IPS DF 6.9 (cell line): ENCODE measurements at regions not wholly inside any gene's neighbourhood (a gene's known extent, or its start where the extent isn't known, plus 50 kb on each side); places are given as distances from the start of the nearest gene placed in this dataset.
"Not testable (repeated sequence)": the region's sequence is repeated elsewhere in the genome, so short reads cannot be mapped to it uniquely, and the experiment has no call there.

Experiments
- DNase-seq: peaks from one replicate; pipeline ENCODE4 v3.0.0-alpha.2; 2013; ENCODE audit warnings: low read depth, low spot score
- H3K27ac ChIP-seq: one replicate; pipeline ENCODE4 v1.5.1; 2013; ENCODE audit warnings: low read length, control low read depth
- H3K27me3 ChIP-seq: 2 replicates; pipeline ENCODE4 v1.6.1; 2013; ENCODE audit warnings: mild to moderate bottlenecking, low read length; ENCODE audit not compliant: control insufficient read depth, insufficient read depth
- H3K36me3 ChIP-seq: 2 replicates; pipeline ENCODE4 v1.6.1; 2013; ENCODE audit warnings: low read length; ENCODE audit not compliant: control insufficient read depth, insufficient read depth
- H3K4me1 ChIP-seq: 2 replicates; pipeline ENCODE4 v1.6.1; 2013; ENCODE audit warnings: low read length; ENCODE audit not compliant: control insufficient read depth, insufficient read depth
- H3K4me3 ChIP-seq: 2 replicates; pipeline ENCODE4 v1.5.1; 2013; ENCODE audit warnings: mild to moderate bottlenecking, low read length
- H3K9me3 ChIP-seq: 2 replicates; pipeline ENCODE4 v1.6.1; 2013; ENCODE audit warnings: low read length, inconsistent platforms; ENCODE audit not compliant: control insufficient read depth, insufficient read depth
- WGBS: extraction: QIAGEN DNeasy Blood & Tissue Kit; methylation state at CpG from one replicate; pipeline ENCODE4 v1.1.7; 2013; ENCODE audit warnings: mixed read lengths, missing lambda C conversion rate; ENCODE audit not compliant: insufficient read length, insufficient coverage; 5-methylcytosine and 5-hydroxymethylcytosine counted together

- no peaks in the 10 kb centered on the region for H3K9me3 ChIP-seq
- no peak overlapping the region for H3K27ac ChIP-seq
- no peak overlapping the region for H3K4me3 ChIP-seq
- no CpG with 5 or more reads among the region's 1 CpG for WGBS
- DNase-seq, result no peak
- H3K27me3 ChIP-seq, result no peaks in the 10 kb centered on the region
- no peaks in the 10 kb centered on the region for H3K36me3 ChIP-seq
- H3K4me1 ChIP-seq, result no peaks in the 10 kb centered on the region; the same call in 1 of the 2 replicates
Measured at GRCh38 chr21:15614766-15615165, 115.0 kb upstream of the USP25 start.

DNA sequence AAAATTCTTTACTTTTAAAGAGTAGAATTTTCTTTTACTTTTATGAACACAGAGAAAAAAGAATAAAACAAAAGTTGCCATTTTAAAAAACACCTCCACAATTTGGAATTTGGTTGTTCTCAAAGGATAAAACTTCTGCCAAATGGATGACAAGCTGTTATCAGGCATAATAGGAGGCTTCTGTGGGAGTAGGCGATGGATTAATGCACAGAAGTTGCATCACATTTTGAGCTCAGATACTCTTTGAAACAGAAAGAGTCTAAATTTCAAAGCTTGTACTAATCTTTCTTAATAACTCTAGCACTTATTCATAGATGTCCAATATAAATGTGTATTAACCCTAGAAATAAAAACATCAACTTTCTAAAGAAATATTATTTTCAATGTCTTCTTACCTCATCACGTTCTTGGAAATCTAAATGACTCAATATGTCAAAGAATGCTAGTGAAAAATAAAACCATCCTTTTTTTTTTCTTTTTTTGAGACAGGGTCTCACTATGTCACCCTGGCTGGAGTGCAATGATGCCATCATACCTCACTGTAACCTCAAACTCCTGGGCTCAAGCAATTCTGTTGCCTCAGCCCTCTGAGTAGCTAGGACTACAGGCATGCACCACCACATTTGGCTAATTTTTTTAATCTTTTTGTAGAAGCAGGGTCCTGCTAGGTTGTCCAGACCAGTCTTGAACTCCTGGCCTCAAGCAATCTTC, 112.8 kb upstream of the USP25 start:
- DNase-seq, result no peak
- WGBS, result no CpG with 5 or more reads among the region's 2 CpGs

GRCh38 chr21:15617964-15618363, 111.8 kb upstream of the USP25 start:
- Histone ChIP-seq H3K27me3 (no peaks in the 10 kb centered on the region), H3K36me3 (no peaks in the 10 kb centered on the region), H3K9me3 (no peaks in the 10 kb centered on the region), H3K4me1 (no peaks in the 10 kb centered on the region; the same call in 1 of the 2 replicates), H3K4me3 (no peak overlapping the region), H3K27ac (no peak overlapping the region)
- WGBS, result no CpG with 5 or more reads among the region's 3 CpGs
- no peak for DNase-seq

More for the DNA sequence above, 112.8 kb upstream of the USP25 start:
- no peaks in the 10 kb centered on the region; the same call in 1 of the 2 replicates for H3K4me1 ChIP-seq
- H3K4me3 ChIP-seq, result no peak overlapping the region
- no peaks in the 10 kb centered on the region for H3K27me3 ChIP-seq
- H3K27ac ChIP-seq, result no peak overlapping the region
- H3K36me3 ChIP-seq, result no peaks in the 10 kb centered on the region
- no peaks in the 10 kb centered on the region for H3K9me3 ChIP-seq

DNA sequence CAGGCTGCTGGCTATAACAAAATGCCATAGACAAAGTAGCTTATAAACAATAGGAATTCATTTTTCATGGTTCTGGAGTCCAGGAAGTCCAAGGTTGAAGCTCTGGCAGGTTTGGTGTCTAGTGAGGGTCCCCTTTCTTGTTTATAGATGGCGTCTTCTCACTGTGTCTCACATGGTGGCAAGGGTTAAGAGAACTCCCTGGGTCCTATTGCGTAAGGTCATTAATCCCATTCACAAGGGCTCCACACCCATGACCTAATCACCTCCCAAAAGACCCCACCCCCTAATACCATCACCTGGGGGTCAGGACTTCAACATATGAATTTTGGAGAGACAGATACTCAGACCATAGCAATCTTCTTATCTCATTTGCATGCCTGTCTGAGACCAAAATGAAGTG, 108.9 kb upstream of the USP25 start:
- DNase-seq, result no peak
- Histone ChIP-seq H3K9me3 (no peaks in the 10 kb centered on the region), H3K4me3 (no peak overlapping the region), H3K36me3 (no peaks in the 10 kb centered on the region), H3K27ac (no peak overlapping the region), H3K4me1 (no peaks in the 10 kb centered on the region; the same call in 1 of the 2 replicates), H3K27me3 (no peaks in the 10 kb centered on the region)
- WGBS, result no CpG with 5 or more reads among the region's 2 CpGs

GRCh38 chr21:15624646-15625045, 105.1 kb upstream of the USP25 start:
- no peak overlapping the region for H3K27ac ChIP-seq
- H3K4me1 ChIP-seq, result peaks cover 1% of the 10 kb centered on the region; the same call in 1 of the 2 replicates
- no CpG with 5 or more reads among the region's 2 CpGs for WGBS

GRCh38 chr21:15625363-15625762, 104.4 kb upstream of the USP25 start:
- no peaks in the 10 kb centered on the region for H3K9me3 ChIP-seq

More at GRCh38 chr21:15624646-15625045, 105.1 kb upstream of the USP25 start:
- no peak overlapping the region for H3K4me3 ChIP-seq
- DNase-seq, result no peak
- no peaks in the 10 kb centered on the region for H3K27me3 ChIP-seq
- H3K9me3 ChIP-seq, result no peaks in the 10 kb centered on the region
- H3K36me3 ChIP-seq, result no peaks in the 10 kb centered on the region

GRCh38 chr21:15626031-15626430, 103.8 kb upstream of the USP25 start:
- H3K4me3 ChIP-seq, result no peak overlapping the region
- H3K4me1 ChIP-seq, result peaks cover 1% of the 10 kb centered on the region; the same call in 1 of the 2 replicates
- H3K9me3 ChIP-seq, result no peaks in the 10 kb centered on the region

More at GRCh38 chr21:15625363-15625762, 104.4 kb upstream of the USP25 start:
- no peak for DNase-seq
- peaks cover 1% of the 10 kb centered on the region; the same call in 1 of the 2 replicates for H3K4me1 ChIP-seq
- no peaks in the 10 kb centered on the region for H3K27me3 ChIP-seq
- H3K4me3 ChIP-seq, result no peak overlapping the region
- no CpG with 5 or more reads among the region's 3 CpGs for WGBS
- no peaks in the 10 kb centered on the region for H3K36me3 ChIP-seq
- no peak overlapping the region for H3K27ac ChIP-seq

DNA sequence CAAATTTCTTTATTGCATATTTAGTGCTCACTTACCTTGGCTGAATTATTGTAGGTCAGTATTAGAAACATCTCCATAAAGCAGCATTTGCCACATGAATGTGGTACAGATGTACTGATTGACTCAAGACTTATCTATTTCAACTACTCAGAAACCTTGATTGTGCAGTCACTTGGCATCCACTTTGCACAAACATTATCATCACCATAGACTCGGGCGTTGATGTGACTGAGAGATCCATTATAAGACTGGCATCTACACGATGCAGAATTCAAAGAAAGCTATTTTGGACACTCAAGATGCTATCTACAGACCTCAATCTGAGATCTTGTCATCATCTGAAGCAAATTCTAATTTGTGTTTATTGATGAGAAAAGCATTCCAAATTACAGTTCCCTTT, 102.8 kb upstream of the USP25 start:
- DNase-seq, result no peak
- no peaks in the 10 kb centered on the region for H3K9me3 ChIP-seq
- peaks cover 1% of the 10 kb centered on the region; the same call in 1 of the 2 replicates for H3K4me1 ChIP-seq
- H3K27me3 ChIP-seq, result no peaks in the 10 kb centered on the region
- H3K36me3 ChIP-seq, result no peaks in the 10 kb centered on the region
- H3K4me3 ChIP-seq, result no peak overlapping the region
- no CpG with 5 or more reads among the region's 3 CpGs for WGBS
- H3K27ac ChIP-seq, result no peak overlapping the region

More at GRCh38 chr21:15626031-15626430, 103.8 kb upstream of the USP25 start:
- H3K36me3 ChIP-seq, result no peaks in the 10 kb centered on the region
- H3K27me3 ChIP-seq, result no peaks in the 10 kb centered on the region
- DNase-seq, result no peak
- H3K27ac ChIP-seq, result no peak overlapping the region

DNA sequence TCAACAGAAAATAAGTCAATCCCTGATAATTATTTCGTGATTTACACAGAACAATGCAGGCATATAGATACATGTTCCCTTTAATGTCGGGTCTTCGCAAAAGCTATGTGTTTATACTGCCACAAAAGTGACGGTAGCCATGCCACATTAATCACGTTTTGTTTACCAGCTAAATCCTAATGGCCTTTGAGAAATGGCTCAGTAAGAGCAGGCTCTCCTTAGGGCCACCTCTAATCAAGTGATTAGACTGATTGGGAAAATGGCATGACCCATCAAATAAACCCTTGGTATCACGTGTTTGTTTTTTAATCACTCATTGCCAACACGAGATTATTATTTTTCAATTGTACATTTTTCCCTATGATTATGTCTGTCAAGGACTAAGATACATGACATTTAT, 102.0 kb upstream of the USP25 start:
- DNase-seq, result no peak
- no CpG with 5 or more reads among the region's 7 CpGs for WGBS

DNA sequence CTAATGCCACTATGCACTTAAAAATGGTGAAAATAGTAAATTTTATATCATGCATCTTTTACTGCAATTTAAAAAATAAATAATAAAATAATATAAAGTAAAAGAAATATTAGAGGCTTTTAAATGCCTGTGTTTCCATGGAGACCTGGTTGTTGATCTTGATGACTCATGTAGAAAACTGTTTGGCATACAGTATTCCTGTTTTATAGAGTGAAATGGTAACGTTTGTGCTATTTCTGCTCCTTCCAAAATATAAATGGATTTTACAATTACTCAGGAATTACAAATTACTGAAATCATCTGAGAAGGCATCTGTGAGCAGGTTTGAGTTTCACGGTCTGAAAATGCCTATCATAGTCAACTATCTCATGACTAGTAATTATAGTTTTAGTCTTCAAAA, 98.4 kb upstream of the USP25 start:
- DNase-seq, result no peak
- Histone ChIP-seq H3K36me3 (no peaks in the 10 kb centered on the region), H3K27me3 (no peaks in the 10 kb centered on the region), H3K4me3 (no peak overlapping the region), H3K9me3 (no peaks in the 10 kb centered on the region), H3K4me1 (peaks cover 1% of the 10 kb centered on the region; the same call in 1 of the 2 replicates), H3K27ac (no peak overlapping the region)
- no CpG with 5 or more reads among the region's 2 CpGs for WGBS

More for the DNA sequence above, 102.0 kb upstream of the USP25 start:
- H3K4me1 ChIP-seq, result peaks cover 1% of the 10 kb centered on the region; the same call in 1 of the 2 replicates
- no peaks in the 10 kb centered on the region for H3K9me3 ChIP-seq
- no peak overlapping the region for H3K4me3 ChIP-seq
- H3K27ac ChIP-seq, result no peak overlapping the region
- H3K36me3 ChIP-seq, result no peaks in the 10 kb centered on the region
- H3K27me3 ChIP-seq, result no peaks in the 10 kb centered on the region

GRCh38 chr21:15634541-15634940, 95.2 kb upstream of the USP25 start:
- not testable (repeated sequence) for H3K4me3 ChIP-seq, H3K36me3 ChIP-seq, H3K27me3 ChIP-seq, H3K9me3 ChIP-seq, DNase-seq, H3K27ac ChIP-seq, H3K4me1 ChIP-seq
- no CpG with 5 or more reads among the region's 5 CpGs for WGBS
